ENCODE measurements at regions not wholly inside any gene's neighbourhood (a gene's known extent, or its start where the extent isn't known, plus 50 kb on each side); places are given as distances from the start of the nearest gene placed in this dataset.

GRCh38 chr9:134509817-134510216 is 131.8 kb upstream of the COL5A1 start:
- Mint-ChIP-seq H3K9me3 (no peaks in the 10 kb centered on the region), H3K4me1 (ENCODE audit: low read depth in 2 of 2) (no peaks in the 10 kb centered on the region), H3K27me3 (peaks cover 7 to 36% of the 10 kb centered on the region in 2 donors), H3K27ac (no peak overlapping the region), H3K36me3 (ENCODE audit: insufficient read depth) (no peaks in the 10 kb centered on the region), H3K4me3 (no peak overlapping the region)
- no peak for ATAC-seq (replicated peaks)
- DNase-seq, result no peak

- H3K27me3 Mint-ChIP-seq, result peaks cover 8 to 47% of the 10 kb centered on the region in 2 donors
Measured at GRCh38 chr9:134514503-134514902, 127.1 kb upstream of the COL5A1 start.

GRCh38 chr9:134515026-134515821 is 126.4 kb upstream of the COL5A1 start:
- H3K27me3 Mint-ChIP-seq, result peaks cover 8 to 48% of the 10 kb centered on the region in 2 donors
- H3K4me1 Mint-ChIP-seq (ENCODE audit: low read depth in 2 of 2), result no peaks in the 10 kb centered on the region
- ATAC-seq (replicated peaks) (no peak), DNase-seq (no peak)
- H3K9me3 Mint-ChIP-seq, result no peaks in the 10 kb centered on the region
- H3K4me3 Mint-ChIP-seq, result no peak overlapping the region
- no peaks in the 10 kb centered on the region for H3K36me3 Mint-ChIP-seq (ENCODE audit: insufficient read depth)
- H3K27ac Mint-ChIP-seq, result no peak overlapping the region

More at GRCh38 chr9:134514503-134514902, 127.1 kb upstream of the COL5A1 start:
- ATAC-seq (replicated peaks) (no peak), DNase-seq (no peak)
- Mint-ChIP-seq H3K36me3 (ENCODE audit: insufficient read depth) (no peaks in the 10 kb centered on the region), H3K27ac (no peak overlapping the region), H3K9me3 (no peaks in the 10 kb centered on the region), H3K4me3 (no peak overlapping the region), H3K4me1 (ENCODE audit: low read depth in 2 of 2) (no peaks in the 10 kb centered on the region)

GRCh38 chr9:134516464-134516863 is 125.1 kb upstream of the COL5A1 start:
- Mint-ChIP-seq H3K27me3 (peaks cover 8 to 49% of the 10 kb centered on the region in 2 donors), H3K36me3 (ENCODE audit: insufficient read depth) (no peaks in the 10 kb centered on the region), H3K4me1 (ENCODE audit: low read depth in 2 of 2) (no peaks in the 10 kb centered on the region), H3K9me3 (no peaks in the 10 kb centered on the region), H3K4me3 (no peak overlapping the region), H3K27ac (no peak overlapping the region)
- ATAC-seq (replicated peaks) (no peak), DNase-seq (no peak)

GRCh38 chr9:134517069-134517680 is 124.4 kb upstream of the COL5A1 start:
- peaks cover 8 to 52% of the 10 kb centered on the region in 2 donors for H3K27me3 Mint-ChIP-seq
- no peaks in the 10 kb centered on the region for H3K9me3 Mint-ChIP-seq
- DNase-seq, result no peak
- H3K27ac Mint-ChIP-seq, result no peak overlapping the region
- no peak overlapping the region for H3K4me3 Mint-ChIP-seq
- H3K4me1 Mint-ChIP-seq (ENCODE audit: low read depth in 2 of 2), result no peaks in the 10 kb centered on the region
- no peak for ATAC-seq (replicated peaks)
- no peaks in the 10 kb centered on the region for H3K36me3 Mint-ChIP-seq (ENCODE audit: insufficient read depth)

GRCh38 chr9:134518004-134518606 is 123.5 kb upstream of the COL5A1 start:
- H3K4me1 Mint-ChIP-seq (ENCODE audit: low read depth in 2 of 2), result no peaks in the 10 kb centered on the region
- H3K27ac Mint-ChIP-seq, result no peak overlapping the region
- H3K9me3 Mint-ChIP-seq, result no peaks in the 10 kb centered on the region
- peaks cover 8 to 61% of the 10 kb centered on the region in 2 donors for H3K27me3 Mint-ChIP-seq
- ATAC-seq (replicated peaks) (no peak), DNase-seq (no peak)
- H3K36me3 Mint-ChIP-seq (ENCODE audit: insufficient read depth), result no peaks in the 10 kb centered on the region
- H3K4me3 Mint-ChIP-seq, result no peak overlapping the region

- Mint-ChIP-seq H3K36me3 (ENCODE audit: insufficient read depth) (no peaks in the 10 kb centered on the region), H3K9me3 (no peaks in the 10 kb centered on the region), H3K27ac (no peak overlapping the region), H3K4me3 (no peak overlapping the region), H3K27me3 (peaks cover 9 to 60% of the 10 kb centered on the region in 2 donors), H3K4me1 (ENCODE audit: low read depth in 2 of 2) (no peaks in the 10 kb centered on the region)
- no peak for ATAC-seq (replicated peaks)
- DNase-seq, result no peak
Measured at GRCh38 chr9:134519375-134520070, 122.1 kb upstream of the COL5A1 start.

GRCh38 chr9:134521817-134522501 is 119.6 kb upstream of the COL5A1 start:
- Mint-ChIP-seq H3K27me3 (peaks cover 20 to 69% of the 10 kb centered on the region in 2 donors), H3K9me3 (no peaks in the 10 kb centered on the region), H3K4me3 (no peak overlapping the region), H3K27ac (no peak overlapping the region), H3K36me3 (ENCODE audit: insufficient read depth) (no peaks in the 10 kb centered on the region), H3K4me1 (ENCODE audit: low read depth in 2 of 2) (no peaks in the 10 kb centered on the region)
- ATAC-seq (replicated peaks) (no peak), DNase-seq (no peak)

GRCh38 chr9:134522502-134522848 is 119.1 kb upstream of the COL5A1 start:
- ATAC-seq (replicated peaks) (no peak), DNase-seq (no peak)
- Mint-ChIP-seq H3K27me3 (peaks cover 23 to 69% of the 10 kb centered on the region in 2 donors), H3K36me3 (ENCODE audit: insufficient read depth) (no peaks in the 10 kb centered on the region), H3K9me3 (no peaks in the 10 kb centered on the region), H3K4me1 (ENCODE audit: low read depth in 2 of 2) (no peaks in the 10 kb centered on the region), H3K4me3 (no peak overlapping the region), H3K27ac (peak overlapping the region in 1 of 2 donors; percentile 60)

GRCh38 chr9:134522976-134523375 is 118.6 kb upstream of the COL5A1 start:
- Mint-ChIP-seq H3K4me3 (no peak overlapping the region), H3K4me1 (ENCODE audit: low read depth in 2 of 2) (no peaks in the 10 kb centered on the region), H3K9me3 (no peaks in the 10 kb centered on the region), H3K27me3 (peaks cover 25 to 67% of the 10 kb centered on the region in 2 donors), H3K27ac (peak overlapping the region in 1 of 2 donors; percentile 60), H3K36me3 (ENCODE audit: insufficient read depth) (no peaks in the 10 kb centered on the region)
- no peak for DNase-seq
- no peak for ATAC-seq (replicated peaks)

- Mint-ChIP-seq H3K27me3 (peaks cover 29 to 59% of the 10 kb centered on the region in 2 donors), H3K4me1 (ENCODE audit: low read depth in 2 of 2) (no peaks in the 10 kb centered on the region), H3K36me3 (ENCODE audit: insufficient read depth) (no peaks in the 10 kb centered on the region), H3K4me3 (no peak overlapping the region), H3K27ac (no peak overlapping the region), H3K9me3 (no peaks in the 10 kb centered on the region)
- ATAC-seq (replicated peaks), result no peak
- DNase-seq, result no peak
Measured at GRCh38 chr9:134525070-134525815, 116.4 kb upstream of the COL5A1 start.

GRCh38 chr9:134525841-134526583 is 115.6 kb upstream of the COL5A1 start:
- Mint-ChIP-seq H3K27ac (no peak overlapping the region), H3K4me3 (no peak overlapping the region), H3K36me3 (ENCODE audit: insufficient read depth) (no peaks in the 10 kb centered on the region), H3K9me3 (no peaks in the 10 kb centered on the region), H3K27me3 (peaks cover 29 to 66% of the 10 kb centered on the region in 2 donors), H3K4me1 (ENCODE audit: low read depth in 2 of 2) (no peaks in the 10 kb centered on the region)
- ATAC-seq (replicated peaks) (no peak), DNase-seq (no peak)

All from effector memory CD8-positive, alpha-beta T cell (primary cell).